ENCODE measurements at regions not wholly inside any gene's neighbourhood (a gene's known extent, or its start where the extent isn't known, plus 50 kb on each side); places are given as distances from the start of the nearest gene placed in this dataset.
"Not testable (repeated sequence)": the region's sequence is repeated elsewhere in the genome, so short reads cannot be mapped to it uniquely, and the experiment has no call there.

GRCh38 chr4:131459430-131460101, 1689.5 kb upstream of the PCDH10 start:
- DNase-seq (ENCODE audit: low read depth) = no peak

GRCh38 chr4:131470360-131470759, 1678.7 kb upstream of the PCDH10 start:
- DNase-seq (ENCODE audit: low read depth) = no peak

GRCh38 chr4:131488772-131489171, 1660.3 kb upstream of the PCDH10 start:
- no peak for DNase-seq (ENCODE audit: low read depth)

DNA sequence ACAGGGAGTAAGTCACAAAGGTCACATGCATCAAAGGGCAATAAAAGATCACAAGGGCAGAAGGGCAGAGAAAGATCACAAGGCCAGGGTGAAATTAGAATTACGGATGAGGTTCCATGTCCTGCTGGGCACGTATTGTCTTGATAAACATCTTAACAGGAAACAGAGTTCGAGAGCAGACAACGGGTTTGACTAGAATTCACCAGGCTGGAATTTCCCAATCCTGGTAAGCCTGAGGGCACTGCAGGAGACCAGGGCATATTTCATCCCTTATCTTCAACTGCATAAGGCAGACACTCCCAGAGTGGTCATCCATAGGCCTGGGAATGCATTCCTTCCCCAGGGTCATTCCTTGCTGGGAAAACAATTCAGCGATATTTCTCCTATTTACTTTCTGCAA, 1652.9 kb upstream of the PCDH10 start:
- DNase-seq (ENCODE audit: low read depth) = not testable (repeated sequence)

DNA sequence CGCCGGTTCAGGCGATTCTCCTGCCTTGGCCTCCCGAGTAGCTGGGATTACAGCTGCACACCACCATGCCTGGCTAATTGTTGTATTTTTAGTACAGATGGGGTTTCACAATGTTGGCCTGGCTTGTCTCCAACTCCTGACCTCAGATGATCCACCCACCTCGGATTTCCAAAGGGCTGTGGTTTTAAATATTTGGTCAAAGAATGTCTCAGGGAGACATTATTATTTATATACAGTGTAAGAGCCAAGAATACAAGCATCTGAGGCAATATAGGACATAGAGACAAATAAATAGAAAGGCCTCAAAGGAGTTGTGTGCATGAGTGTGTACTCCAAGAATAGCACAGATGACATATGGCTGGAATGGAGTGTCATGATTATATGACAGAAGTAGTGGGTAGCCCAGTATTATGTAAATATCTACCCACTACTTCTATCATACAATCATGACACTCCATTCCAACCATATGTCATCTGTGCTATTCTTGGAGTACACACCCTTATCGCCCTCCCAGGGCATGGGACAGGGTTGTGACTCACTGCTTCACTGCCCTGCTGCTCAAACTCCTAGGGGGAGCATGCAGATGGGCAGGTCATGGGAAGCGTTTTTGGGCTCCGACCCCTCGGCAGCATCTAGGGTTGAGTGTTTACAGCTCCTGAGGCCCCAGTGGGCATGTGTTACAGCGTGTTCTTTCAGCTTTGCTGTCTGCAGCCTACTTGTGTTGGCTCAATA, 1649.8 kb upstream of the PCDH10 start:
- DNase-seq (ENCODE audit: low read depth) = no peak

- no peak for DNase-seq (ENCODE audit: low read depth)
Observed at GRCh38 chr4:131509521-131509920, 1639.6 kb upstream of the PCDH10 start.

GRCh38 chr4:131526686-131527085, 1622.4 kb upstream of the PCDH10 start:
- DNase-seq (ENCODE audit: low read depth) = no peak

- no peak for DNase-seq (ENCODE audit: low read depth)
Observed at GRCh38 chr4:131531087-131531486, 1618.0 kb upstream of the PCDH10 start.

DNA sequence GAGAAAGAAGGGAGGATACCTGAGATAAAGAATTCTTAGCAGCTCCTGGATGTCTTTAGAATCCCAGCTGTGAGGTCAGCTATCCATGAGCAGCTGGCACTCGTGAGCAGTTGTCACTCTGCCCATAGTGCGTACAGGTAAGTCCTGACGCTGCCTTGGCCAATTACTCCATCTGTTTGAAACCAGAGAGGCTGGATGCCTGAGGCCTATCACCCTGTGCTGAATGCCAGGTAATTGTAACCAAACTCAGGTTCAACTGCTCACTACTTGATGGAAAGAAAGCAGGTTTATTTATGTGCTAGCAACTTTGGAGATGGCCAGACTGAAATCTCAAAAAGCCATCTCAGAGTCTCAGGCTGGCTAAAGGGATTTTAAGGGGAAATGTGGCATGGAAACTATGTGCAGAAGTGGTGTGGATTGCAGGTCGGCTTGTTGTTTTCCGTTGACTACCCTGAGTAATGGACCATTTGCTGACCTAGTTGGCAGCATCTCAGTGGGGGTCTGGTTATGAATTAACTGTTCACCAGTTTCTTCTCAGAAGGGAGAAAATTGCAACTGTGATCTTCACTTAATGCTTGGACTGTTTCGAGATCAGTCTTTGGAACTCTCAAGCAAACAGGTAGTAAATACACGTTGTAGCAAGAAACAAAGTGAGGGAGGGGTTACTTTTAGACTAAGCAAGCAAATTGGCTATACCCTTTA, 1614.0 kb upstream of the PCDH10 start:
- no peak for DNase-seq (ENCODE audit: low read depth)

- DNase-seq (ENCODE audit: low read depth) = no peak
Observed at GRCh38 chr4:131540256-131540655, 1608.8 kb upstream of the PCDH10 start.

GRCh38 chr4:131547506-131547981, 1601.5 kb upstream of the PCDH10 start:
- DNase-seq (ENCODE audit: low read depth) = no peak

- no peak for DNase-seq (ENCODE audit: low read depth)
Observed at GRCh38 chr4:131551306-131551705, 1597.8 kb upstream of the PCDH10 start.

DNA sequence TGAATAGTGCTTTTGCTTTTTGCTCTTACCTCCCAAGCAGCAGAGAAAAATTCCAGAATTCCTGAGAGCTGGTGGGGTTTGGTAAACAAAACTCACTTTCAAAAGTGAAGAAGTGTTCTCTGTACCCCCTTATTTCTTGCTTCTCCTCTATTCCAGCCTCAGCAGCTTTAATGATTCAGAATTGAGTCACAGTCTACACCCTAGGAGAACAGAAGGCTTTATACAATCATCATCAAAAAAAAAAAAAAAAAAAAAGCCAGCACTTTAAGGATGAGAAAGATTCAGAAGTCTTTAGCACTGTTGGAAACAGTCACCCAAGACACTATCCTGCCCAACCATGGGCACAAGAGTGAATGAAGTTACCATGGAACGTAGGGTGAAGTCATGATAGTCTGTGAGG, 1583.1 kb upstream of the PCDH10 start:
- no peak for DNase-seq (ENCODE audit: low read depth)

- no peak for DNase-seq (ENCODE audit: low read depth)
Observed at GRCh38 chr4:131584587-131584986, 1564.5 kb upstream of the PCDH10 start.

GRCh38 chr4:131595140-131595539, 1554.0 kb upstream of the PCDH10 start:
- DNase-seq (ENCODE audit: low read depth) = no peak

GRCh38 chr4:131603705-131604104, 1545.4 kb upstream of the PCDH10 start:
- no peak for DNase-seq (ENCODE audit: low read depth)

DNA sequence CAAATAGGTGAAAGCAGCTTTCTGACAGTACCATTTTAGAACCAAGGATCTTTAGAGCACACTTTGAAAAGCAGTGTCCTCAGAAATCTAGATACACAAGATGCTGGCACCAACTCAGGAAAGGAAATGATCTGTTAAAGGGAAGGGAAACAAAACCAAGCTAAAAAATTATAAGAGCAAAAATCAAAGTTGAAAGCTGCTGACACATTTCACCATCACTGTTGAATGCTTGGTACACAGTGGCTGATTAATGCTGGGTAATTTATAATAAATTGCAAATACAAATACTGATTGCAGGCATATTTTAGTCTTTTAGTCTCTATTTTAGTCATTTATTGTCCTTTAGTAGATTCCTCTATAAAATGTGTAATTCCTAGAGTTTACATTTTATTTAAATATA, 1540.1 kb upstream of the PCDH10 start:
- DNase-seq (ENCODE audit: low read depth) = no peak

DNA sequence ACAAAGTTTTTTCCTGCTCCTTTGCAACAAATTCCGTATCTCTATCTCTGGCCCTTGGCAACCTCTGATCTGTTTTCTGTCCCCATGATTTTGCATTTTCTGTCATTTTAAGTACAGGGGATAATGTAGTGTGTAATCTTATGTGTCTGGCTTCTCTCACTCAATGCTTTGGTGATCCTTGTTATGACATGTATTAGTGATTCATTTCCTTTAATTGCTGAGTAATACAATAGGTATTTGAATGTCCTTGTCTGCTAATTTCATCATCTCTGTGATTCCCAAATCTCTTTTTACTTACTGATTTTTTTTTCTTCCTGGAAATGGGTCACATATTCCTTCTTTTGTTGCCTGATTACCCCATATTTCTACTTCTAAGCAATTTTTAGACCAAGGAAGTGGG, 1538.6 kb upstream of the PCDH10 start:
- DNase-seq (ENCODE audit: low read depth) = not testable (repeated sequence)

GRCh38 chr4:131613086-131613823, 1535.8 kb upstream of the PCDH10 start:
- DNase-seq (ENCODE audit: low read depth) = no peak

- DNase-seq (ENCODE audit: low read depth) = no peak
Observed at GRCh38 chr4:131613824-131614216, 1535.3 kb upstream of the PCDH10 start.

- DNase-seq (ENCODE audit: low read depth) = no peak
Observed at GRCh38 chr4:131632877-131633276, 1516.2 kb upstream of the PCDH10 start.

DNA sequence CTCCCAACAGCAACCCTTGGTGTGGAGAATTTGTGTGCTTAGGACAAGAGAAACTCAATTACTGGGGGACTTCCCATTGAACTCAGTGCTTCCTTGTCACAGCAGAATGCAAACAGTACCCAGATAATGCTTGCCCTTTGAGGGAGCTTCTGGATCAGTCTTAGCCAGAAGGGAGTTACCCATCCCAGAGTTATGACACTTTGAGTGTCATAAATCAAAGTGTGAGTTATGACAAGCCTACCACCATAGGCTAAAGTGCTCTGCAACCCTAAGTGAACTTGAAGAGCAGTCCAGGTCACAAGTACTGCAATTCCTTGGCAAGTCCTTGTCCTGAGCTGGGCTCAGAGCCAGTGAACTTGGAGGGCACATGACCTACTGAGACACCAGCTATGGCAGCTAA, 1513.9 kb upstream of the PCDH10 start:
- no peak for DNase-seq (ENCODE audit: low read depth)
